Astrocyte (in vitro differentiated cells and primary cell): ENCODE measurements at regions not wholly inside any gene's neighbourhood (a gene's known extent, or its start where the extent isn't known, plus 50 kb on each side); places are given as distances from the start of the nearest gene placed in this dataset.

Source experiments
- DNase-seq: peaks from one replicate; pipeline ENCODE4 v3.0.0-alpha.2; 2010; ENCODE audit warnings: low read depth
- FAIRE-seq: peaks from 2 replicates; lab custom pipeline; 2011; peaks lifted over from hg19 to GRCh38; lab: Jason Lieb, UNC
- H2AFZ ChIP-seq: 2 replicates; pipeline ENCODE4 v1.6.0; 2012; ENCODE audit warnings: low read depth, low read length, inconsistent platforms
- H3K27ac ChIP-seq: 2 replicates; pipeline ENCODE4 v1.5.1; 2011; ENCODE audit warnings: low read depth, low read length, inconsistent platforms
- H3K27me3 ChIP-seq: 2 replicates; pipeline ENCODE4 v1.6.0; 2011; ENCODE audit warnings: low read length, inconsistent platforms; ENCODE audit not compliant: insufficient read depth
- H3K36me3 ChIP-seq: 2 replicates; pipeline ENCODE4 v1.5.1; 2011; ENCODE audit warnings: low read length, inconsistent platforms; ENCODE audit not compliant: insufficient read depth
- H3K4me1 ChIP-seq: 2 replicates; pipeline ENCODE4 v1.5.1; 2011; ENCODE audit warnings: low read length, inconsistent platforms; ENCODE audit not compliant: insufficient read depth
- H3K4me2 ChIP-seq: 2 replicates; pipeline ENCODE4 v1.6.0; 2012; ENCODE audit warnings: low read length, inconsistent platforms
- H3K4me3 ChIP-seq: 2 replicates; pipeline ENCODE4 v1.5.1; 2011; ENCODE audit warnings: low read depth, mild to moderate bottlenecking, low read length, inconsistent platforms; ENCODE audit not compliant: insufficient read depth
- H3K79me2 ChIP-seq: 2 replicates; pipeline ENCODE4 v1.6.0; 2012; ENCODE audit warnings: mild to moderate bottlenecking, low read length, inconsistent platforms; ENCODE audit not compliant: insufficient read depth
- H3K9ac ChIP-seq: 2 replicates; pipeline ENCODE4 v1.6.0; 2012; ENCODE audit warnings: mild to moderate bottlenecking, low read length, inconsistent platforms
- H3K9me3 ChIP-seq: 2 replicates; pipeline ENCODE4 v1.5.1; 2012; ENCODE audit warnings: low read depth, mild to moderate bottlenecking, low read length, inconsistent platforms; ENCODE audit not compliant: insufficient read depth
- H4K20me1 ChIP-seq: 2 replicates; pipeline ENCODE4 v1.6.0; 2012; ENCODE audit warnings: low read length, inconsistent platforms; ENCODE audit not compliant: insufficient read depth
- H3K27ac Mint-ChIP-seq: one replicate; pipeline ENCODE4 v1.8.0; 2021; ENCODE audit warnings: mild to moderate bottlenecking, mixed read lengths; ENCODE audit not compliant: unreplicated experiment
- H3K27me3 Mint-ChIP-seq: one replicate; pipeline ENCODE4 v1.8.0; 2021; ENCODE audit warnings: low read depth, mixed read lengths; ENCODE audit not compliant: unreplicated experiment
- H3K36me3 Mint-ChIP-seq: one replicate; pipeline ENCODE4 v1.8.0; 2021; ENCODE audit warnings: low read depth, mixed read lengths; ENCODE audit not compliant: unreplicated experiment
- H3K4me1 Mint-ChIP-seq: one replicate; pipeline ENCODE4 v1.8.0; 2021; ENCODE audit warnings: low read depth, mixed read lengths; ENCODE audit not compliant: unreplicated experiment
- H3K4me3 Mint-ChIP-seq: one replicate; pipeline ENCODE4 v1.8.0; 2021; ENCODE audit warnings: mild to moderate bottlenecking, moderate library complexity, mixed read lengths; ENCODE audit not compliant: unreplicated experiment
- H3K9me3 Mint-ChIP-seq: one replicate; pipeline ENCODE4 v1.8.0; 2021; ENCODE audit warnings: mild to moderate bottlenecking, mixed read lengths; ENCODE audit not compliant: unreplicated experiment
- CTCF ChIP-seq: IDR thresholded peaks from 2 replicates; pipeline ENCODE4 v1.5.1; 2011; ENCODE audit warnings: low read depth, mild to moderate bottlenecking, inconsistent platforms, low read length, moderate library complexity; ENCODE audit not compliant: insufficient read depth
- EZH2 ChIP-seq: IDR thresholded peaks from 2 replicates; pipeline ENCODE4 v1.6.1; 2012; ENCODE audit warnings: mild to moderate bottlenecking, low read length, inconsistent platforms; ENCODE audit not compliant: insufficient read depth

- Histone ChIP-seq H2AFZ (no peak overlapping the region), H3K4me2 (no peak overlapping the region), H3K27me3 (no peaks in the 10 kb centered on the region), H3K36me3 (no peaks in the 10 kb centered on the region), H3K4me1 (no peaks in the 10 kb centered on the region), H3K27ac (no peak overlapping the region), H3K79me2 (no peaks in the 10 kb centered on the region), H3K4me3 (no peak overlapping the region), H3K9me3 (no peaks in the 10 kb centered on the region), H3K9ac (no peak overlapping the region), H4K20me1 (no peaks in the 10 kb centered on the region)
- Mint-ChIP-seq H3K27ac (no peak overlapping the region), H3K9me3 (no peaks in the 10 kb centered on the region), H3K27me3 (no peaks in the 10 kb centered on the region), H3K4me1 (peaks cover 2% of the 10 kb centered on the region), H3K36me3 (no peaks in the 10 kb centered on the region), H3K4me3 (no peak overlapping the region)
- DNase-seq = no peak
- no peak for FAIRE-seq
- TF ChIP-seq EZH2 = no peak
- TF ChIP-seq CTCF = no peak
These were observed 1364.9 kb upstream of the NRXN1 start for GRCh38 chr2:52396836-52397235.

GRCh38 chr2:52395912-52396311 is 1364.0 kb upstream of the NRXN1 start:
- Histone ChIP-seq H3K27ac (no peak overlapping the region), H3K9ac (no peak overlapping the region), H3K27me3 (no peaks in the 10 kb centered on the region), H3K4me2 (no peak overlapping the region), H3K4me3 (no peak overlapping the region), H4K20me1 (no peaks in the 10 kb centered on the region), H3K9me3 (no peaks in the 10 kb centered on the region), H3K4me1 (no peaks in the 10 kb centered on the region), H2AFZ (no peak overlapping the region), H3K36me3 (no peaks in the 10 kb centered on the region), H3K79me2 (no peaks in the 10 kb centered on the region)
- TF ChIP-seq CTCF (no peak), EZH2 (no peak)
- Mint-ChIP-seq H3K4me1 (peaks cover 2% of the 10 kb centered on the region), H3K4me3 (no peak overlapping the region), H3K27ac (no peak overlapping the region), H3K36me3 (no peaks in the 10 kb centered on the region), H3K27me3 (no peaks in the 10 kb centered on the region), H3K9me3 (no peaks in the 10 kb centered on the region)
- FAIRE-seq (no peak), DNase-seq (peak; percentile 56)

- TF ChIP-seq CTCF = no peak
- no peak for TF ChIP-seq EZH2
- H4K20me1 ChIP-seq = no peaks in the 10 kb centered on the region
- H3K4me2 ChIP-seq = no peak overlapping the region
- H3K4me1 Mint-ChIP-seq = peaks cover 7% of the 10 kb centered on the region
- H3K27ac Mint-ChIP-seq = no peak overlapping the region
- no peaks in the 10 kb centered on the region for H3K36me3 Mint-ChIP-seq
- FAIRE-seq = no peak
- H2AFZ ChIP-seq = no peak overlapping the region
- H3K9ac ChIP-seq = no peak overlapping the region
- H3K27me3 ChIP-seq = no peaks in the 10 kb centered on the region
- no peaks in the 10 kb centered on the region for H3K9me3 ChIP-seq
- H3K4me1 ChIP-seq = no peaks in the 10 kb centered on the region
- H3K36me3 ChIP-seq = no peaks in the 10 kb centered on the region
- no peak for DNase-seq
- no peaks in the 10 kb centered on the region for H3K9me3 Mint-ChIP-seq
- H3K27me3 Mint-ChIP-seq = no peaks in the 10 kb centered on the region
- H3K27ac ChIP-seq = no peak overlapping the region
- no peak overlapping the region for H3K4me3 ChIP-seq
- no peaks in the 10 kb centered on the region for H3K79me2 ChIP-seq
- H3K4me3 Mint-ChIP-seq = no peak overlapping the region
These were observed 1359.7 kb upstream of the NRXN1 start for GRCh38 chr2:52391621-52392020.
